IMR-90 (cell line): ENCODE measurements at regions not wholly inside any gene's neighbourhood (a gene's known extent, or its start where the extent isn't known, plus 50 kb on each side); places are given as distances from the start of the nearest gene placed in this dataset.

Experiments used
- ATAC-seq: fragments of 200-7000 bp; cut with Tn5 transposase; 2 replicates; pipeline ENCODE4 v1.9.1; 2020; ENCODE audit warnings: low read depth, mild to moderate bottlenecking, moderate library complexity
- BruUV-seq: library from RNA; stranded (reverse); fragments of 400-500 nt; replicated peaks from 2 replicates; lab custom pipeline; 2021; lab: Mats Ljungman, UMichigan
- CTCF ChIA-PET: fragments of 300-600 bp; formaldehyde crosslinking; extraction: SDS; loops from one replicate; lab custom pipeline; 2021; ENCODE audit warnings: antibody characterized with exemption; lab: Yijun Ruan, JAX
- POLR2A ChIA-PET: fragments of 300-600 bp; sonication (Branson Sonifier 250); formaldehyde crosslinking; loops from one replicate; lab custom pipeline; 2022; ENCODE audit warnings: antibody characterized with exemption; ENCODE audit not compliant: unreplicated experiment; lab: Charles Lee
- DNase-seq: peaks from one replicate; pipeline ENCODE4 v3.0.0; 2013
- H2AFZ ChIP-seq: replicated peaks from 2 replicates; pipeline ENCODE3; 2013; ENCODE audit warnings: low read length, mild to moderate bottlenecking; ENCODE audit not compliant: poor library complexity
- H2AK5ac ChIP-seq: 2 replicates; pipeline ENCODE4 v1.6.1; 2013; ENCODE audit warnings: low read depth, low read length, inconsistent platforms
- H2AK9ac ChIP-seq: replicated peaks from 2 replicates; pipeline ENCODE3; 2013; ENCODE audit warnings: mild to moderate bottlenecking, low read depth, low read length, moderate library complexity; ENCODE audit not compliant: poor library complexity
- H2BK120ac ChIP-seq: 2 replicates; pipeline ENCODE4 v1.6.1; 2013; ENCODE audit warnings: low read depth, low read length, inconsistent platforms
- H2BK15ac ChIP-seq: 3 replicates; pipeline ENCODE4 v1.6.1; 2013; ENCODE audit warnings: low read depth, low read length, inconsistent platforms
- H2BK20ac ChIP-seq: 2 replicates; pipeline ENCODE4 v1.6.1; 2013; ENCODE audit warnings: low read depth, mild to moderate bottlenecking, inconsistent platforms, low read length, moderate library complexity
- H2BK5ac ChIP-seq: 2 replicates; pipeline ENCODE4 v1.6.1; 2013; ENCODE audit warnings: mild to moderate bottlenecking, low read depth, low read length, inconsistent platforms; ENCODE audit not compliant: poor library complexity, severe bottlenecking
- H3K14ac ChIP-seq: replicated peaks from 2 replicates; pipeline ENCODE4 v1.6.1; 2013; ENCODE audit warnings: low read depth, low read length, inconsistent platforms
- H3K18ac ChIP-seq: 2 replicates; pipeline ENCODE4 v1.6.1; 2013; ENCODE audit warnings: low read depth, low read length, control low read depth
- H3K23ac ChIP-seq: 2 replicates; pipeline ENCODE4 v1.6.1; 2013; ENCODE audit warnings: low read depth, low read length, inconsistent platforms
- H3K27ac ChIP-seq: 2 replicates; pipeline ENCODE4 v1.5.1; 2013; ENCODE audit warnings: mild to moderate bottlenecking, control low read depth, low read length; ENCODE audit not compliant: insufficient read depth
- H3K27me3 ChIP-seq: 2 replicates; pipeline ENCODE4 v1.6.1; 2013; ENCODE audit warnings: low read length; ENCODE audit not compliant: control insufficient read depth, insufficient read depth
- H3K36me3 ChIP-seq: 2 replicates; pipeline ENCODE4 v1.6.1; 2013; ENCODE audit warnings: low read length, mixed read lengths; ENCODE audit not compliant: control insufficient read depth, insufficient read depth
- H3K4ac ChIP-seq: 2 replicates; pipeline ENCODE4 v1.6.1; 2013; ENCODE audit warnings: low read depth, low read length, inconsistent platforms
- H3K4me1 ChIP-seq: 2 replicates; pipeline ENCODE4 v1.6.1; 2013; ENCODE audit warnings: low read length, mixed read lengths; ENCODE audit not compliant: control insufficient read depth, insufficient read depth
- H3K4me2 ChIP-seq: 2 replicates; pipeline ENCODE4 v1.6.1; 2013; ENCODE audit warnings: low read depth, mild to moderate bottlenecking, control low read depth, low read length, moderate library complexity
- H3K4me3 ChIP-seq: 2 replicates; pipeline ENCODE4 v1.5.1; 2013; ENCODE audit warnings: low read depth, mild to moderate bottlenecking, control low read depth, low read length, moderate library complexity; ENCODE audit not compliant: insufficient read depth
- H3K56ac ChIP-seq: 2 replicates; pipeline ENCODE4 v1.6.1; 2013; ENCODE audit warnings: low read length, inconsistent platforms; ENCODE audit not compliant: insufficient read depth; ENCODE audit errors: extremely low read depth
- H3K79me1 ChIP-seq, 2 experiments: 2 replicates each; pipeline ENCODE4 v1.6.1; 2013; ENCODE audit warnings: low read length in 2 of 2, inconsistent platforms in 1 of 2, low read depth in 1 of 2
- H3K9ac ChIP-seq: 2 replicates; pipeline ENCODE4 v1.6.1; 2013; ENCODE audit warnings: low read depth, low read length, control low read depth
- H3K9me1 ChIP-seq: 2 replicates; pipeline ENCODE4 v1.6.1; 2013; ENCODE audit warnings: low read length, inconsistent platforms; ENCODE audit not compliant: insufficient read depth
- H3K9me3 ChIP-seq: 2 replicates; pipeline ENCODE4 v1.6.1; 2013; ENCODE audit warnings: low read length; ENCODE audit not compliant: control insufficient read depth, insufficient read depth
- H4K20me1 ChIP-seq: 2 replicates; pipeline ENCODE4 v1.6.1; 2013; ENCODE audit warnings: low read length, inconsistent platforms; ENCODE audit not compliant: insufficient read depth
- H4K5ac ChIP-seq: 2 replicates; pipeline ENCODE4 v1.6.1; 2013; ENCODE audit warnings: mild to moderate bottlenecking, low read depth, low read length, control low read depth
- H4K8ac ChIP-seq, 2 experiments: 2 replicates each; pipeline ENCODE4 v1.6.1; 2013; ENCODE audit warnings: low read depth in 2 of 2, low read length in 2 of 2, control low read depth in 1 of 2, inconsistent platforms in 1 of 2
- H4K91ac ChIP-seq: 2 replicates; pipeline ENCODE4 v1.6.1; 2013; ENCODE audit warnings: low read depth, low read length, inconsistent platforms; ENCODE audit not compliant: insufficient read depth
- BHLHE40 ChIP-seq: fragments of 150-350 bp; IDR thresholded peaks from 2 replicates; pipeline ENCODE4 v1.6.1; 2016; ENCODE audit warnings: mild to moderate bottlenecking, low read depth, low read length
- CEBPB ChIP-seq: IDR thresholded peaks from 2 replicates; pipeline ENCODE4 v1.6.1; 2012; ENCODE audit warnings: low read depth, low read length, improper control_type of control experiment
- CHD1 ChIP-seq: IDR thresholded peaks from 2 replicates; pipeline ENCODE4 v1.6.1; 2012; ENCODE audit warnings: low read depth, low read length, improper control_type of control experiment
- MAZ ChIP-seq: IDR thresholded peaks from 2 replicates; pipeline ENCODE4 v1.6.1; 2012; ENCODE audit warnings: low read depth, mild to moderate bottlenecking, low read length, improper control_type of control experiment, moderate library complexity, borderline replicate concordance
- NFE2L2 ChIP-seq: fragments of 150-350 bp; IDR thresholded peaks from 2 replicates; pipeline ENCODE4 v1.6.1; 2016; ENCODE audit warnings: low read depth, mild to moderate bottlenecking, low read length
- POLR2A ChIP-seq: IDR thresholded peaks from 2 replicates; pipeline ENCODE4 v1.6.1; 2012; ENCODE audit warnings: mild to moderate bottlenecking, low read depth, low read length
- RCOR1 ChIP-seq: IDR thresholded peaks from 2 replicates; pipeline ENCODE4 v1.6.1; 2012; ENCODE audit warnings: mild to moderate bottlenecking, low read length, improper control_type of control experiment; ENCODE audit not compliant: insufficient replicate concordance
- RFX5 ChIP-seq: IDR thresholded peaks from 2 replicates; pipeline ENCODE4 v1.8.0; 2012; ENCODE audit warnings: low read depth, mild to moderate bottlenecking, low read length, moderate library complexity
- WGBS, 2 experiments: methylation state at CpG; one replicate each; pipeline versions ENCODE4 v1.1.5 to v1.1.7; 2013; ENCODE audit warnings: missing lambda C conversion rate in 2 of 2; ENCODE audit not compliant: insufficient read length in 1 of 2; ENCODE audit errors: extremely low coverage in 2 of 2; 5-methylcytosine and 5-hydroxymethylcytosine counted together
- dilution Hi-C: fragments of 300-500 bp; cut with HindIII; formaldehyde crosslinking; loops from one replicate; pipeline ENCODE4 v1.14.3; 2018; ENCODE audit warnings: low sequenced_read_pairs; ENCODE audit not compliant: unreplicated experiment
- in situ Hi-C: fragments of 300-500 bp; cut with MboI; formaldehyde crosslinking; loops from 3 replicates; pipeline ENCODE4 v1.14.3; 2019; ENCODE audit warnings: low sequenced_read_pairs, inconsistent platforms, mixed read lengths
- intact Hi-C: fragments of 100-400 bp; cut with micrococcal nuclease; formaldehyde crosslinking; loops from 2 replicates; pipeline ENCODE4 v1.10.0; 2022
- TF ChIP-seq, protein P1 (sequence below): fragments of 150-350 bp; IDR thresholded peaks from 2 replicates; pipeline ENCODE4 v1.6.1; 2016; ENCODE audit warnings: low read depth, mild to moderate bottlenecking, low read length, moderate library complexity, borderline replicate concordance
- TF ChIP-seq, protein P2 (sequence below): fragments of 150-350 bp; IDR thresholded peaks from 2 replicates; pipeline ENCODE4 v1.6.1; 2017; ENCODE audit warnings: mild to moderate bottlenecking, antibody characterized with exemption, low read length, low read depth
- TF ChIP-seq, protein P3 (sequence below): conservative IDR thresholded peaks from 2 replicates; pipeline ENCODE4 v1.5.1; 2012; ENCODE audit warnings: mild to moderate bottlenecking, low read depth, low read length, improper control_type of control experiment

DNA sequence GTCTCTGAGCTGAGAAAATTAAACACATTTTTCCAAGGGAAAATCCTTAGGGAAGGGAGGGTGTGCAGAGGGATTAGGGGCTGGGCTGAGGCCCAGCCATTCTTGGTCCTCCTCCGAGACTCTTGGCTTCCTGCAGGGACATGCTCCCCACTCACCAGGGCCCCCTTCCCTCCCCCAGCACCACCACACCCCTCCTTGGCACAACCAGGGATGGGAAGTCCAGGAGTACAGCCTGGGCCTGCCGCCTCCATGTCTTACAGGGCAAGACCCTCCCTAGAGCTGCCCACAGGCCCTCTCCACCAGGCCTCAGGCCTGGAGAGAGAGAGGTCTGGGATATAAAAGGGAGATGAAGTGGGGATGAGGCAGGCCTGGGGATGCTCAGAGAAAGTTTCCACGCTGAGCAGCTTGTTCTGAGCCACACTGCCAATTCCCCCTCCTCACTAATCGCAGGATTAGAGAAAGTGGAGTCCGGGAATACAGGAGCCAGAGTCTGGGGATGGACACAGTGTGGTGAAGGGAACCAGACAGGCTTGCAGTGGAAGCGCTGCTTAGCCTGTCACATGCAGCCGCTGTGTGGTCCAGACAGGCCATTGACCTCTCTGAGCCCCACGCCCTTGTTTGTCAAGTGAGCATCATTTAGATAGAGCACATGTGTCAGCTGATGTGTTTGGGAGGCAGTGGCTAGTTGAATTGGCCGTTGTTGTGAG is 105.5 kb downstream of the MRPL14 start (continued):
- TF ChIP-seq, protein P1, sequence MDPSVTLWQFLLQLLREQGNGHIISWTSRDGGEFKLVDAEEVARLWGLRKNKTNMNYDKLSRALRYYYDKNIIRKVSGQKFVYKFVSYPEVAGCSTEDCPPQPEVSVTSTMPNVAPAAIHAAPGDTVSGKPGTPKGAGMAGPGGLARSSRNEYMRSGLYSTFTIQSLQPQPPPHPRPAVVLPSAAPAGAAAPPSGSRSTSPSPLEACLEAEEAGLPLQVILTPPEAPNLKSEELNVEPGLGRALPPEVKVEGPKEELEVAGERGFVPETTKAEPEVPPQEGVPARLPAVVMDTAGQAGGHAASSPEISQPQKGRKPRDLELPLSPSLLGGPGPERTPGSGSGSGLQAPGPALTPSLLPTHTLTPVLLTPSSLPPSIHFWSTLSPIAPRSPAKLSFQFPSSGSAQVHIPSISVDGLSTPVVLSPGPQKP: no peak

DNA sequence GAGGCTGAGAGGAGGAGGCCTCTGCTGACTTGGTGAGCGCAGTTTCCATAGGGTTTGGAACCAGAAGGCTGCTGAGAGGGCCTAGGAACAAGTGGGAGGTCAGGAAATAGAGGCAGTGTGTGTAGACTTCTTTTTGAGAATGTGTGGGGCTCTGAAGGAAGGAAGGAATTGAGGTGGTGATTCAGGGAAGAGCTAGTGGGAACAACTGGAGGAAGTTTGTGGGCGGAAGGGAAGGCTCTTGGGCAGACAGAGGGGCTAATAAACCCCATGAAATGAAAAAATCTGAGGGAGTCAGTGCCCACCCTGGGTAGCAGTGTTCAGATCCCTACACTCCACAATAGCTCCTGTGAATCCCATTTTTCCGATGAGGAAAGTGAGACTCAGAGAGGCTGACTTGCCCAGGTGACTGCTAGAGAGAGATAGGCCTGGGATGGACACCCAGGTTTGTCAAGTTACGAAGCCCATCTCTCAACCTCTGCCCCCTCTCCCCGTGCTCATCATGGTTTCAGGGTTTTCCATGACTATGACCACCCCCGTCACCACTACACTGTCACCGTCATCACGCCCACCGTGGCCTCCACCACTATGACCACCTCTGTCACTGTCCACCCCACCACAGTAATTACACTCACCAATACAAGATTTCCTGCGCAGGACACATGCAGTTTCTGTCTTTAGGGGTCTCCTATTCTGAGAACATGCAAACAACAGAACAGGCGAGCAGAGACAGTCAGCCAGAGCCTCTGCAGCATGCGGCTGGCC is 106.4 kb downstream of the MRPL14 start:
- Histone ChIP-seq H3K18ac (peak overlapping the region; percentile 37; the same call in 1 of the 2 replicates), H3K79me1 (no peaks in the 10 kb centered on the region), H3K14ac (0 out of 2 replicates have a peak overlapping the region, but pooled peaks have one; percentile 17), H2AK9ac (peak overlapping the region; percentile 58), H2BK15ac (no peak overlapping the region), H3K9me1 (peaks cover 4% of the 10 kb centered on the region; the same call in 1 of the 2 replicates), H3K56ac (no peak overlapping the region), H2AFZ (peak overlapping the region; percentile 29), H2AK5ac (peak overlapping the region; percentile 93; the same call in 1 of the 2 replicates), H4K91ac (no peak overlapping the region; the same call in 1 of the 2 replicates), H3K9ac (no peak overlapping the region), H4K5ac (no peak overlapping the region; the same call in 1 of the 2 replicates), H3K27ac (no peak overlapping the region; the same call in 1 of the 2 replicates), H3K4me1 (peaks cover 13% of the 10 kb centered on the region; the same call in 1 of the 2 replicates), H3K4me3 (no peak overlapping the region), H3K27me3 (no peaks in the 10 kb centered on the region), H4K8ac (no peak overlapping the region), H2BK120ac (no peak overlapping the region; the same call in 1 of the 2 replicates), H3K23ac (no peak overlapping the region), H3K4ac (peak overlapping the region; percentile 43; the same call in 1 of the 2 replicates), H2BK5ac (no peak overlapping the region), H4K20me1 (no peaks in the 10 kb centered on the region), H3K4me2 (no peak overlapping the region), H2BK20ac (no peak overlapping the region), H3K36me3 (no peaks in the 10 kb centered on the region), H3K9me3 (no peaks in the 10 kb centered on the region)
- BruUV-seq: no TSS peak
- in situ Hi-C loops (no loop called here), dilution Hi-C loops (no loop called here), intact Hi-C loops (no loop called here)
- 100% methylated on average over 6 of the region's 12 CpGs; no CpG with 5 or more reads in 1 of the 2 experiments for WGBS, 2 experiments
- DNase-seq: no peak
- no peak for ATAC-seq
- ChIA-PET CTCF (no interaction called here), POLR2A (no interaction called here)
- TF ChIP-seq MAZ (no peak), CHD1 (no peak), RCOR1 (no peak), RFX5 (no peak), BHLHE40 (no peak), POLR2A (no peak), NFE2L2 (no peak), CEBPB (no peak)
- TF ChIP-seq, protein P2, sequence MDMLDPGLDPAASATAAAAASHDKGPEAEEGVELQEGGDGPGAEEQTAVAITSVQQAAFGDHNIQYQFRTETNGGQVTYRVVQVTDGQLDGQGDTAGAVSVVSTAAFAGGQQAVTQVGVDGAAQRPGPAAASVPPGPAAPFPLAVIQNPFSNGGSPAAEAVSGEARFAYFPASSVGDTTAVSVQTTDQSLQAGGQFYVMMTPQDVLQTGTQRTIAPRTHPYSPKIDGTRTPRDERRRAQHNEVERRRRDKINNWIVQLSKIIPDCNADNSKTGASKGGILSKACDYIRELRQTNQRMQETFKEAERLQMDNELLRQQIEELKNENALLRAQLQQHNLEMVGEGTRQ: no peak
- TF ChIP-seq, protein P3, sequence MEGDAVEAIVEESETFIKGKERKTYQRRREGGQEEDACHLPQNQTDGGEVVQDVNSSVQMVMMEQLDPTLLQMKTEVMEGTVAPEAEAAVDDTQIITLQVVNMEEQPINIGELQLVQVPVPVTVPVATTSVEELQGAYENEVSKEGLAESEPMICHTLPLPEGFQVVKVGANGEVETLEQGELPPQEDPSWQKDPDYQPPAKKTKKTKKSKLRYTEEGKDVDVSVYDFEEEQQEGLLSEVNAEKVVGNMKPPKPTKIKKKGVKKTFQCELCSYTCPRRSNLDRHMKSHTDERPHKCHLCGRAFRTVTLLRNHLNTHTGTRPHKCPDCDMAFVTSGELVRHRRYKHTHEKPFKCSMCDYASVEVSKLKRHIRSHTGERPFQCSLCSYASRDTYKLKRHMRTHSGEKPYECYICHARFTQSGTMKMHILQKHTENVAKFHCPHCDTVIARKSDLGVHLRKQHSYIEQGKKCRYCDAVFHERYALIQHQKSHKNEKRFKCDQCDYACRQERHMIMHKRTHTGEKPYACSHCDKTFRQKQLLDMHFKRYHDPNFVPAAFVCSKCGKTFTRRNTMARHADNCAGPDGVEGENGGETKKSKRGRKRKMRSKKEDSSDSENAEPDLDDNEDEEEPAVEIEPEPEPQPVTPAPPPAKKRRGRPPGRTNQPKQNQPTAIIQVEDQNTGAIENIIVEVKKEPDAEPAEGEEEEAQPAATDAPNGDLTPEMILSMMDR: no peak
